ENCODE measurements at regions not wholly inside any gene's neighbourhood (a gene's known extent, or its start where the extent isn't known, plus 50 kb on each side); places are given as distances from the start of the nearest gene placed in this dataset.

- TF ChIP-seq, protein P1, sequence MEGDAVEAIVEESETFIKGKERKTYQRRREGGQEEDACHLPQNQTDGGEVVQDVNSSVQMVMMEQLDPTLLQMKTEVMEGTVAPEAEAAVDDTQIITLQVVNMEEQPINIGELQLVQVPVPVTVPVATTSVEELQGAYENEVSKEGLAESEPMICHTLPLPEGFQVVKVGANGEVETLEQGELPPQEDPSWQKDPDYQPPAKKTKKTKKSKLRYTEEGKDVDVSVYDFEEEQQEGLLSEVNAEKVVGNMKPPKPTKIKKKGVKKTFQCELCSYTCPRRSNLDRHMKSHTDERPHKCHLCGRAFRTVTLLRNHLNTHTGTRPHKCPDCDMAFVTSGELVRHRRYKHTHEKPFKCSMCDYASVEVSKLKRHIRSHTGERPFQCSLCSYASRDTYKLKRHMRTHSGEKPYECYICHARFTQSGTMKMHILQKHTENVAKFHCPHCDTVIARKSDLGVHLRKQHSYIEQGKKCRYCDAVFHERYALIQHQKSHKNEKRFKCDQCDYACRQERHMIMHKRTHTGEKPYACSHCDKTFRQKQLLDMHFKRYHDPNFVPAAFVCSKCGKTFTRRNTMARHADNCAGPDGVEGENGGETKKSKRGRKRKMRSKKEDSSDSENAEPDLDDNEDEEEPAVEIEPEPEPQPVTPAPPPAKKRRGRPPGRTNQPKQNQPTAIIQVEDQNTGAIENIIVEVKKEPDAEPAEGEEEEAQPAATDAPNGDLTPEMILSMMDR (IDR thresholded peaks at IDR 0.05 in 2 of 3, conservative IDR thresholded peaks at IDR 0.05 in 1 of 3; ENCODE audit: control insufficient read depth in 2 of 3, extremely low read depth in 1 of 3, insufficient read depth in 1 of 3, low read depth in 3 of 3, low read length in 3 of 3), result no peak
- TF ChIP-seq KDM1A (IDR thresholded peaks at IDR 0.05; ENCODE audit: borderline replicate concordance), result no peak
- TF ChIP-seq TARDBP (IDR thresholded peaks at IDR 0.05; ENCODE audit: borderline replicate concordance), result no peak
- TF ChIP-seq CBX5 (IDR thresholded peaks at IDR 0.05; ENCODE audit: low read depth), result no peak
- no peak for TF ChIP-seq HDAC6 (IDR thresholded peaks at IDR 0.05; ENCODE audit: unreplicated experiment)
- TF ChIP-seq POLR2A (IDR thresholded peaks at IDR 0.05; ENCODE audit: low read depth, low read length), result no peak
- no peak for TF ChIP-seq POLR2AphosphoS5 (IDR thresholded peaks at IDR 0.05; ENCODE audit: low read length)
Observed at GRCh38 chr7:13449460-13449859, 540.0 kb downstream of the ETV1 start.

All from GM12878 (cell line).